NCI-H345 treated with DMSO at 0.1 percent for 48 hours (cell line): ENCODE measurements at regions not wholly inside any gene's neighbourhood (a gene's known extent, or its start where the extent isn't known, plus 50 kb on each side); places are given as distances from the start of the nearest gene placed in this dataset.
A peak's percentile ranks its signal among the peaks of the same experiment; 100 is the strongest.
"Not testable (repeated sequence)": the region's sequence is repeated elsewhere in the genome, so short reads cannot be mapped to it uniquely, and the experiment has no call there.

Source experiments
- DNase-seq: peaks from one replicate; lab custom pipeline; 2025; ENCODE audit not compliant: unreplicated experiment; lab: John Stamatoyannopoulos, UW

- no peak for DNase-seq
Observed at GRCh38 chr18:34942276-34942675, 98.9 kb upstream of the MAPRE2 start.

- no peak for DNase-seq
Observed at GRCh38 chr18:34942975-34943374, 98.2 kb upstream of the MAPRE2 start.

DNA sequence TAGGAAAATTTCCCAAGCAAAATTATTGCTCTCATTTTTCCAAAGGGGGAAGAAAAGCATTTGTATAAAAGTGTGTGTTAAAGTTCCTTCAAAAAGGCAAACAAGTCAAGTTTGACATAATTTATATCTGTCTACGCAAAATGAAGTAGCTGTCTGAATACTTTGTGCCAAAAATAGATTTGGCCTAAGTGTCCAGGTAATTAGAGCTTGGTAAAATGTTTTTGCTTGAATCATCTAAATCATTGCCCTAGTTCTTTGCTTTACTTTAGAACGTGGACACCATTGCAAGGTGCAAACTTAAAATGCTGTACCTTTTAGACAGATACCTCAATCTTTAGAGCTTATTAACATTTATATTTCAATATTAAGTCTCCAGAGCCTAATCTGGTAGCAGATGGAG lies 97.6 kb upstream of the MAPRE2 start:
- DNase-seq = no peak

DNA sequence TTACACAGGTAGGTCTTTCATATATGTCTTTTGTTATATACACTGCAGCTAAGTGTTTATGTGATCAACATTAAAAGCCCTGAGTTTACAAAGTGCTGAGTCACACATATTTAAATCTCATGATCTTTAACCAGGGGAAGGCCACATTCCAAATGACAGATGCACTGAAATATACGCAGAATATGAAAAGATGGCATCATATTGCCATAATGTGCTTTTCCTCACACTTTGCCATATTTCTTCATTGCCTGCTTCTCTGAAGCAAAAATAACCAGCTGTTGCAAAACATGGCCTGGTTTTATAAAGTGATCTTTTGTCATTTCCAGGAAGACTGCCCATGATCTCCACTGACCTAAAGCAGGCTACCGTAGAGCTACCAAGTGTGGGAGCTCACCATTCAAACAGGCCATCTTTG lies 93.5 kb upstream of the MAPRE2 start:
- no peak for DNase-seq

DNA sequence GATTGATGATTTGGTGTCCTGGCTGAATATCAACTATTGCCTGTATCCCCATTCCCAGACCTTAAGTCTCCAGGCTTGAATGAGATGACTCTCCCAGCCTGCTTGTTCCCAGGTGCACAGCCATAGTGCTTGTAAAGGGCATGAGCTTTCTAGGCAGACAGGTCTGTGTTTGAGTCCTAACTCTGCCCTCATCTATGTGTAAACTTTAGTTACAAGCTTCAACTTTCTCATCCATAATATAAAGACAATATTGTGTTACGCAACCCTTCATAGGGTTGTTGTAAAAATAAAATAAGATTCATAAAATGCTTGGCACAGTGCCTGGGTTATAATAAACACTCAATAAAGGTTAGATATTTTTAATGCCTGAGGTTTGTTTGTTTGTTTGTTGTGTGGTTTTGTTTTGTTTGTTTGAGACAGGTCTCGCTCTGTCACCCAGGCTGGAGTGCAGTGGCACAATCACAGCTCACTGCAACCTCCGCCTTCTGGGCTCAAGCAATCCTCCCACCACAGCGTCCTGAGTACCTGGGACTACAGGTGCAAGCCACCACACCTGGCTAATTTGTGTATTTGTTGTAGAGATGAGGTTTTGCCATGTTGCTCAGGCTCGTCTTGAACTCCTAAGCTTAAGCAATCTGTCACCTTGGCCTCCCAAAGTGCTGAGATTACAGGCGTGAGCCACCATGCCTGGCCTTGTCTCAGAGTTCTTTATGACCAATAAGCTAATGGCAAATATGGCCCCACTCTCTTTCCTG lies 89.4 kb upstream of the MAPRE2 start:
- no peak for DNase-seq

- DNase-seq = no peak
Observed at GRCh38 chr18:34953212-34953611, 88.0 kb upstream of the MAPRE2 start.

DNA sequence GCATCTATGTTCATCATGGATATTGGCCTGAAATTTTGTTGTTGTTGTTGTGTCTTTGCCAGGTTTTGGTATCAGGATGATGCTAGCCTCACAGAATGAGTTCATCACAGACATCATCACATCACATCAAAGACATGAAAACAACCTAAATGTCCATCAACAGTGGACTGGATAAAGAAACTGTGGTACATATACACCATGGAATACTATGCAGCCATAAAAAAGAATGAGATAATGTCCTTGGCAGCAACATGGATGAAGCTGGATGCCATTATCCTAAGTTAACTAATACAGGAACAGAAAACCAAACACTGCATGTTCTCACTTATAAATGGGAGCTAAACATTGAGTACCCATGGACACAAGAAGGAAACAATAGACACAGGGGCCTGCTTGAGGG lies 85.7 kb upstream of the MAPRE2 start:
- not testable (repeated sequence) for DNase-seq

- no peak for DNase-seq
Observed at GRCh38 chr18:34956663-34957062, 84.5 kb upstream of the MAPRE2 start.

- DNase-seq = no peak
Observed at GRCh38 chr18:34957119-34957863, 83.9 kb upstream of the MAPRE2 start.

- no peak for DNase-seq
Observed at GRCh38 chr18:34957864-34958259, 83.4 kb upstream of the MAPRE2 start.

GRCh38 chr18:34959211-34959829 lies 81.9 kb upstream of the MAPRE2 start:
- no peak for DNase-seq

GRCh38 chr18:34959989-34960388 lies 81.2 kb upstream of the MAPRE2 start:
- no peak for DNase-seq

DNA sequence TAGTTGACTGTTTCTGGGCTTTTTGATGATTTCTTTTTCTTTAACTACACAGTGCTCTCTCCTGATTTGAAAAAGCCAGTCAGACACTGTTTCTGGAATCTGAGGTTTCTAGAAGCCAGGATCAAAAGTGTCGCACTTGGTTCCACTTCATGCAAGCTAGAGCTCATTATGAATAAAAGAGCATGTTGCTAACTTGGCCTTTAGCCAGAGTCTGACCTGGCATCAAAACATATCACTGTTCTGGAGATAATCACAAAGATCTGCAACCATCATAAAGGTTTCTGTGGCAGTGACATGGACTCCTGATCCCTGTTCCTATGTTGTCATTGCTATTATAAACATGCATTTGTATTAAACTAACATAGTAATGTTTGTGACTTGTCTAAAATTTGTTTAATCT lies 76.1 kb upstream of the MAPRE2 start:
- DNase-seq = peak; percentile 71

DNA sequence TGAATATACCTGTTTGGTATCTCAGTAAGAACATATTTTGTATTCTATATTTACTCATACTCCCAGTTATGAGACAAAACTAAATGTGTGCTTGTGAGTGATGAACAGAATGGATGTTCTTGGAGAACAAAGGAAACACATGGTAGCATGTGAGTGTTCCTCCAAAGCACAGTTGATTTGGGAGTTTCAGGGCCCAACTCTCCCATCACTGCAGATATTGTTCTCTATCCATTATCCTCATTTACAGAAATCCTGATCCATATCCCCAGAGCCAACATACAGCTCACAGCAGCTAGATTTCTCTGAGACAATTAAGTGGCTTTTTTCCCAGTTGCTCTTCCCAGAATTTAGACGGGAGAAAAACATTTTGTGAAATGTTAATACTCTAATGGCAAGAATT lies 75.6 kb upstream of the MAPRE2 start:
- no peak for DNase-seq

- DNase-seq = no peak
Observed at GRCh38 chr18:34970106-34970505, 71.1 kb upstream of the MAPRE2 start.

- no peak for DNase-seq
Observed at GRCh38 chr18:34971313-34971712, 69.9 kb upstream of the MAPRE2 start.

GRCh38 chr18:34972765-34973414 lies 68.3 kb upstream of the MAPRE2 start:
- no peak for DNase-seq

DNA sequence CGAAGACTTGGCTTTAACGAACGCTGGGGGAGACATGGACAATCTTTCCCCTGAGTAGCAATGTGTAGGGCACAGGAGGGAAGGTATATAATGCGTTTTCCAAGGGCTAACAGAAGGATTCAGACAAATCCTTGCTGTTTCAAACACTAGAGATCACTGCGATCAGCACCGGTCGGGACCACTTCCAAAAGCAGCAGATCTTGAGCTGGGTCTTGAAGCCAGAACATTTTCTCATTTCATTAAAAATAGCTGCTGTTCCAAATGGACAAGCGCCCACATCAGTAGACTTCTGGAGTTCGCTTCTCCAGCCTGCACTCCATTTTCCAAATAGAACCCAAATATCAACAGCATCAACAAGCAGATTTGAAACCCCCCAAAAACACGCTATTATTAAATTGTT lies 65.1 kb upstream of the MAPRE2 start:
- DNase-seq = no peak

- DNase-seq = no peak
Observed at GRCh38 chr18:34976534-34976898, 64.7 kb upstream of the MAPRE2 start.

DNA sequence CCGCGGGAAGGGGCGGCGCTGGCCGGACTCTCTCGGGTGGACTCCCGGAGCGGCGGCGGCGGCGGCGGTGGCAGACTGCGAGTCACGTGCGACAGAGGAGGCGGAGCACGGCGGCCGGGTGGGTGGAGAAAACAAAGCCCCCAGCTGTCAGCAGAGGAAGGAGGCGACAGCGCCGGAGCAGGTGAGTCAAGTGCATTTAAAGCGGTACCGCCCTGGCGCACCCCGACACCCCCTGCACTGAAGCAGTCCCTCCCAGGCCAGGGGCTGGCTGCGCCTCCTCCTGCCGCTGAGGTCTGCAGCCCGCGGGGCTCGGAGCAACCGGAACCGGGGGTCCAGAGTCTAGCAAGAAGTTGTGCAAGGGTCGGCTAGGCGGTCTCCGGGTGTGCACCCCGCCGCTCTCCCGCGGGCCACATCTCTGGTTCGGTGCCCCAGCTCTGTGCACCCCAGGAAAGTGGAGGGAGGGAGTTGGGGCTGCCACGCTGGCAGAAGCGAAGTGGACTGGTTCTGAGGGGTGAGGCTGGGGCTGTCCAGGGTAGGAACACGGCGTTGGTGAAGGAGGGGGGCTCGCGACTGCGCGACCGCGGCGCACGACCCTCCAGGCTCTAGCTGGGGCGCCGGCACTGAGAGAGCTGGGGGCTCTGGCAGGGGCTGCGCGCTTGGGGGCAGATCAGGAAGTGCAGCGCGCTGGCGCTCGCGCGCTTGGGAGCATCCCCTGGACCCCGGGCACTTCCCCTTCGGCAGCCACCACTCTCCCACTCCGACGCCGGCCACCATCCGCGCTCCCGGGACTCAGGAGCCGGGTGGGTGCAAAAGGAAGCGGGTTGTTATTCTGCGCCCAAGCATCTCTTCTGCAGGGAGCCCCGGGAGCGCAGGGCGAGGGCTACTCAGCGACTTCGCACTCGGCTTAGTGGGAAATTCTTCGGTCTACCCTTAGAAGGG lies 64.0 kb upstream of the MAPRE2 start:
- DNase-seq = peak; percentile 69
